Type B pancreatic cell (in vitro differentiated cells): ENCODE measurements at regions not wholly inside any gene's neighbourhood (a gene's known extent, or its start where the extent isn't known, plus 50 kb on each side); places are given as distances from the start of the nearest gene placed in this dataset.

Source experiments
- DNase-seq: peaks from one replicate; pipeline ENCODE4 v3.0.0; 2021; ENCODE audit warnings: mixed read lengths; ENCODE audit not compliant: unreplicated experiment; ENCODE audit errors: extremely low spot score
- H3K27ac Mint-ChIP-seq: 2 replicates; pipeline ENCODE4 v1.8.0; 2021; ENCODE audit warnings: mild to moderate bottlenecking, mixed read lengths
- H3K27me3 Mint-ChIP-seq: 2 replicates; pipeline ENCODE4 v1.8.0; 2021; ENCODE audit warnings: mixed read lengths
- H3K36me3 Mint-ChIP-seq: 2 replicates; pipeline ENCODE4 v1.8.0; 2021; ENCODE audit warnings: mixed read lengths
- H3K4me1 Mint-ChIP-seq: one replicate; pipeline ENCODE4 v1.8.0; 2021; ENCODE audit warnings: mixed read lengths; ENCODE audit not compliant: unreplicated experiment
- H3K4me3 Mint-ChIP-seq: 2 replicates; pipeline ENCODE4 v1.8.0; 2021; ENCODE audit warnings: mild to moderate bottlenecking, mixed read lengths
- H3K9me3 Mint-ChIP-seq: 2 replicates; pipeline ENCODE4 v1.8.0; 2021; ENCODE audit warnings: mixed read lengths
- TF ChIP-seq, protein P1 (sequence below): fragments of 200-600 bp; sonication (generic); conservative IDR thresholded peaks from 2 replicates; pipeline ENCODE4 v1.5.0; 2021; ENCODE audit warnings: antibody characterized with exemption, mild to moderate bottlenecking

DNA sequence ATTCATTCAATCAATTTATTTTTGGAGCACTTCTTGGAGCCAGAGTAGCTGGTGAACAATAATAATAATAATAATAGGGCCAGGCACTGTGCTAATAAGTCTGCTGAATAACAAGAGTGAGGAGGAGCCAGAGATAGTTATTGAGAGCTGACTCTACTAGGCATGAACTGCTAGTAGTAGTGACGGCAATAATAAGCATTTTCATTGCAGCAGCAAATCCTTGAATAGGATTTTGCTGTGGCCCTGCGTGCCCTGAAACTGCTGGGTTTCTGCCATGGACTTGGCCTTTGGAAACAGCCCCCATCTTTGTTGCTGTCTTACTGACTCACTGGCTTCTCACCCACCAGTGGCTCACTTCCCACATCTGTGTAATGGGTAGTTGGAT lies 545.9 kb downstream of the MIAT start:
- DNase-seq: no peak
- Mint-ChIP-seq H3K36me3 (no peaks in the 10 kb centered on the region), H3K9me3 (no peaks in the 10 kb centered on the region), H3K4me1 (peaks cover 31% of the 10 kb centered on the region), H3K27ac (peak overlapping the region; percentile 96), H3K27me3 (peaks cover 2% of the 10 kb centered on the region), H3K4me3 (no peak overlapping the region)
- TF ChIP-seq, protein P1, sequence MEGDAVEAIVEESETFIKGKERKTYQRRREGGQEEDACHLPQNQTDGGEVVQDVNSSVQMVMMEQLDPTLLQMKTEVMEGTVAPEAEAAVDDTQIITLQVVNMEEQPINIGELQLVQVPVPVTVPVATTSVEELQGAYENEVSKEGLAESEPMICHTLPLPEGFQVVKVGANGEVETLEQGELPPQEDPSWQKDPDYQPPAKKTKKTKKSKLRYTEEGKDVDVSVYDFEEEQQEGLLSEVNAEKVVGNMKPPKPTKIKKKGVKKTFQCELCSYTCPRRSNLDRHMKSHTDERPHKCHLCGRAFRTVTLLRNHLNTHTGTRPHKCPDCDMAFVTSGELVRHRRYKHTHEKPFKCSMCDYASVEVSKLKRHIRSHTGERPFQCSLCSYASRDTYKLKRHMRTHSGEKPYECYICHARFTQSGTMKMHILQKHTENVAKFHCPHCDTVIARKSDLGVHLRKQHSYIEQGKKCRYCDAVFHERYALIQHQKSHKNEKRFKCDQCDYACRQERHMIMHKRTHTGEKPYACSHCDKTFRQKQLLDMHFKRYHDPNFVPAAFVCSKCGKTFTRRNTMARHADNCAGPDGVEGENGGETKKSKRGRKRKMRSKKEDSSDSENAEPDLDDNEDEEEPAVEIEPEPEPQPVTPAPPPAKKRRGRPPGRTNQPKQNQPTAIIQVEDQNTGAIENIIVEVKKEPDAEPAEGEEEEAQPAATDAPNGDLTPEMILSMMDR: no peak

DNA sequence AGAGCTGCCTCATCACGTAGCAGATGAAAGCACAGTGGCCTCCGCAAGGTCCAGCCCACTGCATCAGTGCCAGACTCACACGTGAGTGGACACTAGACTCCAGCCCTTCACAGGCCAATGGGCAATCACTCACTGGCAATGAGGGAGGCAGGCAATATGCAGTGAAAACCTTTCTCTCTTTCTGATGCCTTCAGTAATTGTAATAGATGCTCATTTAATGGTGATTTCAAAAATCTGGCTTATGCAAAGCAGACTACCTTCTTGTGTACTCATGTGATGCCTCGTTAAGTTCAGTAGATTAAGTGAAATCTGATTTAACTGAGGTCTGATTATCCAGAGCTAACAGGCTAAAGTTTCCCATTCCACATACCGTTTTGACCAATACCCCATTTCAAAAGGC lies 546.9 kb downstream of the MIAT start:
- Mint-ChIP-seq H3K4me3 (no peak overlapping the region), H3K36me3 (no peaks in the 10 kb centered on the region), H3K27me3 (peaks cover 2% of the 10 kb centered on the region), H3K9me3 (no peaks in the 10 kb centered on the region), H3K4me1 (peaks cover 31% of the 10 kb centered on the region), H3K27ac (no peak overlapping the region)
- TF ChIP-seq, protein P1: no peak
- no peak for DNase-seq

DNA sequence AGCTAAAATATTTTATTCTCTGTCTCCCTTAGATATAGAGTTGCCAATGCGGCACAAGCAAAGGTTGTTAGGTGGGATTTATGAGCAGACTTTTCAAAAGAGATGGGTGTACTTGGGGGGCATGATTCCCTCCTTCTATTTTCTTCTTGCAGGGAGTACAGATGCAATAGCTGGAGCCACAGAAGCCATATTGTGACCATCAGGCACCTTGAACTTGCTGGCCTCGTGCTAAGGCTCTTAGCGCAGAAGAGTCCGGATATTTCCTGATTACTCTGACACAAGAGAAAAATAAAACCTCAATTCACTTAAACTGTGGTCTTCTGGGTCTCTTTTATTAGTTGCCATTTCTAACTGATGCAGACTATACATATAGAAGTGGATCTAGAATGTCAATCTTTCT lies 547.4 kb downstream of the MIAT start:
- peaks cover 31% of the 10 kb centered on the region for H3K4me1 Mint-ChIP-seq
- TF ChIP-seq, protein P1: no peak
- no peaks in the 10 kb centered on the region for H3K36me3 Mint-ChIP-seq
- no peaks in the 10 kb centered on the region for H3K9me3 Mint-ChIP-seq
- no peak for DNase-seq
- H3K4me3 Mint-ChIP-seq: no peak overlapping the region
- H3K27ac Mint-ChIP-seq: no peak overlapping the region
- H3K27me3 Mint-ChIP-seq: peaks cover 2% of the 10 kb centered on the region

DNA sequence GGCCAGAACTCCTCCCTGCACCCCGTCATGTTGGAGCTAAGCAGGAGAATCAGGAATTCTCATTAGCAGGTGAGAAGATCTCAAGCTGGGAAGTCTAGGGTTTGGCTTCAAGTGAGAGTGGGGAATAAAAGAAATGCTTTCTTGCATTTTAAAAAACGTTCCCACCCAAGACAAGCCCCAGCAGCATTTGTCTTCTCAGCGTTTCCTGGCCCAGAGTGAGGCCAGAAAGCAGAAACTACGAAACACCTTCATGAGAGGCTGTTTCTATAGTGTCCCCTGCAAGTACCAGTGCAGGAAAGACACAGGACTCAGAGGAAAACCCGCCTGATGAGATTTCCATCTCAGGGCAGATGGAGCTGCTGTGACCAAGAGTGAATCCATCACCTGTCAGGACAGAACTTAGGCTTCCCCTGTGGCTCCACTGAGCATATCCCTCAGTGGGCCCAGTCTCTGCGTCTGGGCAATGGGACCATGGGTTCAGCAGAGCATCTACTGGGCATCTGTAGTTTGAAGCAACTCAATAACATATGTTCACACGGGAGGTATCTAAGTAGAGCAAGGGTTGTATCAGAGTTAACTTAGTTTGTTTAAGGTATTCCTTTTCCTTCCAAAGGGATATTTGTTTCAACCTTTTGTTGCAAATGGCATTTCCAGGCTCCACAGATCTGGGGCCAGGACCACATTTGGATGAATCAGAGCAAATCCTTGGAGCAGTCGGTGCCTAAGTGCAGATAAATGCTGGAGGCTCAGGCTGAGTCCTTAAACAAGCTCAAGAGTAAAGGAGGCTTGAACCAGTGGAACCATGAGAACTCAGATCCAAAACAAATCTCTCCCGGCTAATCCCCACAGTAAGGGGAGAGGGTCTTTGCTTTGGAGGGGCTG lies 548.3 kb downstream of the MIAT start:
- TF ChIP-seq, protein P1: no peak
- Mint-ChIP-seq H3K27ac (no peak overlapping the region), H3K9me3 (no peaks in the 10 kb centered on the region), H3K36me3 (no peaks in the 10 kb centered on the region), H3K4me3 (no peak overlapping the region), H3K4me1 (peaks cover 32% of the 10 kb centered on the region), H3K27me3 (peaks cover 2% of the 10 kb centered on the region)
- no peak for DNase-seq

DNA sequence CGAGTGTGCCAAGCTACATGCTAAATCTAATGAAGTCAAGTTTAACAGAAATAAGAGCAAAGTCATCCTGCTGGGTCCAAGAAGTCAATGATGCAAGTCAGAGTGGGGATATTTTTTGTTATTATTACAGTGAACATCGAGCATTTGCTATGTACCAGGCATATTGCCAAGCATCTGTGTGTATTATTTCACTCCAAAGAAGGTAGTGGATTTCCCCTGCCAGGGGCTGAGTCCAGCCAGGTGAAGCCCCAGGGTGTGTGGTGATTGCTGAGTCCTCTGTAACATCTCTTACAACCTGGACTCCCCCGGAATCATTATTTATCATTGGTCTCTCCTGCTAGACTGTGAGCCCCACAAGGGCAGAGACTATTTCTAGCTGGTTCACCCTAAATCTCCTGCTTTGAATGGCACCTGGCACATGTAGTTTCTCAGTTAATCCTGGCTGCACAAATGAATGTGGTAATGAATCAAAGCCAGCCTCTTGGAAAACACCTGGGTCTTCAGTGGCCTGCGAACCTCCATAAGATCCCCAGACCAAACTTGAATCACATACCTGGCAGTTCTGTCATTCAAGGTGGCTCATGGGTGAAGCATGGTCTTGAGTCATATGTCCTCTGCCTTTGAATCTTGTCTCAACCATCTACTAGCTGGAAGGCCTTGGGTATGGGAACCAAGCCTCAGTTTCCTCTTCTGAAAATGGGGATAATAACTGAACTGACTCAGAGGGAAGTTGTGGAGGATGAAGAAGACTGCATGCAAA lies 549.2 kb downstream of the MIAT start:
- H3K4me3 Mint-ChIP-seq: no peak overlapping the region
- peaks cover 6% of the 10 kb centered on the region for H3K27me3 Mint-ChIP-seq
- H3K9me3 Mint-ChIP-seq: no peaks in the 10 kb centered on the region
- peaks cover 31% of the 10 kb centered on the region for H3K4me1 Mint-ChIP-seq
- H3K36me3 Mint-ChIP-seq: no peaks in the 10 kb centered on the region
- TF ChIP-seq, protein P1: no peak
- DNase-seq: no peak
- no peak overlapping the region for H3K27ac Mint-ChIP-seq
